GM12878 (cell line): ENCODE measurements at regions not wholly inside any gene's neighbourhood (a gene's known extent, or its start where the extent isn't known, plus 50 kb on each side); places are given as distances from the start of the nearest gene placed in this dataset.

Source experiments
- ATAC-seq: fragments of 200-7000 bp; cut with Tn5 transposase; 3 replicates; pipeline ENCODE4 v1.9.1; 2020; ENCODE audit warnings: mild to moderate bottlenecking, moderate library complexity
- BruUV-seq: library from RNA; stranded (reverse); fragments of 400-500 nt; replicated peaks from 2 replicates; lab custom pipeline; 2021; lab: Mats Ljungman, UMichigan
- CTCF ChIA-PET: fragments of 300-600 bp; sonication (Branson Sonifier 250); formaldehyde crosslinking; extraction: SDS; loops from one replicate; lab custom pipeline; 2021; ENCODE audit warnings: inconsistent platforms; lab: Yijun Ruan, JAX
- POLR2A ChIA-PET: fragments of 350-600 bp; formaldehyde crosslinking; extraction: SDS; loops from one replicate; lab custom pipeline; 2021; ENCODE audit warnings: inconsistent platforms; lab: Charles Lee
- RAD21 ChIA-PET: fragments of 300-600 bp; sonication (Branson Sonifier 250); formaldehyde crosslinking; loops from one replicate; lab custom pipeline; 2023; ENCODE audit warnings: antibody characterized with exemption; ENCODE audit not compliant: unreplicated experiment; lab: Charles Lee
- SMC1A ChIA-PET: fragments of 300-600 bp; sonication (Branson Sonifier 250); formaldehyde crosslinking; loops from one replicate; lab custom pipeline; 2023; ENCODE audit not compliant: unreplicated experiment, uncharacterized antibody; lab: Charles Lee
- DNase-seq: peaks from one replicate; pipeline ENCODE4 v3.0.0-alpha.2; 2011; ENCODE audit warnings: low read depth, low spot score
- FAIRE-seq: peaks from 3 replicates; lab custom pipeline; 2011; peaks lifted over from hg19 to GRCh38; lab: Jason Lieb, UNC
- H2AFZ ChIP-seq: 2 replicates; pipeline ENCODE4 v1.6.0; 2011; ENCODE audit warnings: low read depth, low read length, control low read depth; ENCODE audit not compliant: control insufficient read depth
- H3K27ac ChIP-seq: 2 replicates; pipeline ENCODE4 v1.5.1; 2011; ENCODE audit warnings: control low read depth; ENCODE audit not compliant: control insufficient read depth, insufficient read depth
- H3K27me3 ChIP-seq, 2 experiments: replicated peaks in 1 of 2; 2 replicates each; pipeline versions ENCODE4 v1.6.0 to v1.6.1; 2011; ENCODE audit warnings: low read length in 1 of 2; ENCODE audit not compliant: control insufficient read depth in 2 of 2, insufficient read depth in 2 of 2
- H3K36me3 ChIP-seq, 2 experiments: 2 replicates each; pipeline ENCODE4 v1.5.1; 2011; ENCODE audit warnings: low read length in 1 of 2; ENCODE audit not compliant: control insufficient read depth in 2 of 2, insufficient read depth in 2 of 2
- H3K4me1 ChIP-seq: 2 replicates; pipeline ENCODE4 v1.6.1; 2011; ENCODE audit warnings: mild to moderate bottlenecking, low read length, moderate library complexity, mixed read lengths; ENCODE audit not compliant: control insufficient read depth, insufficient read depth
- H3K4me2 ChIP-seq: 2 replicates; pipeline ENCODE4 v1.6.0; 2011; ENCODE audit warnings: control low read depth; ENCODE audit not compliant: control insufficient read depth, insufficient read depth
- H3K4me3 ChIP-seq: fragments of 200-600 bp; sonication (generic); 2 replicates; pipeline ENCODE4 v1.5.1; 2016
- H3K79me2 ChIP-seq: 2 replicates; pipeline ENCODE4 v1.6.0; 2011; ENCODE audit warnings: low read length; ENCODE audit not compliant: control insufficient read depth, insufficient read depth
- H3K9ac ChIP-seq: 2 replicates; pipeline ENCODE4 v1.8.0; 2011; ENCODE audit warnings: low read length, control low read depth, mixed read lengths; ENCODE audit not compliant: control insufficient read depth, insufficient read depth
- H3K9me3 ChIP-seq: replicated peaks from 3 replicates; pipeline ENCODE4 v1.5.1; 2011; ENCODE audit warnings: mild to moderate bottlenecking, low read length; ENCODE audit not compliant: control insufficient read depth, insufficient read depth
- H4K20me1 ChIP-seq: 2 replicates; pipeline ENCODE4 v1.6.0; 2011; ENCODE audit not compliant: control insufficient read depth, insufficient read depth
- CBFB ChIP-seq: IDR thresholded peaks from 2 replicates; pipeline ENCODE4 v1.6.1; 2016; ENCODE audit warnings: antibody characterized with exemption, low read depth
- KLF5 ChIP-seq: fragments of 450-650 bp; IDR thresholded peaks from 2 replicates; pipeline ENCODE4 v1.6.1; 2014; ENCODE audit warnings: mild to moderate bottlenecking; ENCODE audit not compliant: partially characterized antibody
- SMARCA5 ChIP-seq: fragments of 450-650 bp; IDR thresholded peaks from 2 replicates; pipeline ENCODE4 v1.6.1; 2017; ENCODE audit warnings: mild to moderate bottlenecking
- SP1 ChIP-seq: IDR thresholded peaks from one replicate; pipeline ENCODE4 v1.6.1; 2011; ENCODE audit warnings: low read depth, low read length
- SREBF1 ChIP-seq: IDR thresholded peaks from 2 replicates; pipeline ENCODE4 v1.6.1; 2012; ENCODE audit warnings: mild to moderate bottlenecking, low read length
- WGBS: methylation state at CpG from one replicate; pipeline ENCODE4 v1.1.6; 2016; ENCODE audit warnings: low lambda C conversion rate; ENCODE audit not compliant: insufficient replicate concordance, insufficient coverage; ENCODE audit errors: missing lambda C conversion rate; 5-methylcytosine and 5-hydroxymethylcytosine counted together
- in situ Hi-C: fragments of 300-500 bp; cut with MboI; formaldehyde crosslinking; loops from 9 replicates; pipeline ENCODE4 v1.14.3; 2018; ENCODE audit warnings: mixed read lengths
- intact Hi-C: fragments of 100-400 bp; cut with micrococcal nuclease; formaldehyde crosslinking; loops from one replicate; pipeline ENCODE4 v1.14.2; 2022; ENCODE audit not compliant: unreplicated experiment
- TF ChIP-seq, protein P1 (sequence below): IDR thresholded peaks from 2 replicates; pipeline ENCODE4 v1.6.1; 2011; ENCODE audit warnings: borderline replicate concordance, low read depth, mild to moderate bottlenecking, moderate library complexity, low read length; ENCODE audit not compliant: insufficient read depth, poor library complexity, severe bottlenecking
- TF ChIP-seq, protein P2 (sequence below): IDR thresholded peaks from 2 replicates; pipeline ENCODE4 v1.6.1; 2012; ENCODE audit warnings: improper control_type of control experiment, low read depth, low read length; ENCODE audit not compliant: insufficient replicate concordance

DNA sequence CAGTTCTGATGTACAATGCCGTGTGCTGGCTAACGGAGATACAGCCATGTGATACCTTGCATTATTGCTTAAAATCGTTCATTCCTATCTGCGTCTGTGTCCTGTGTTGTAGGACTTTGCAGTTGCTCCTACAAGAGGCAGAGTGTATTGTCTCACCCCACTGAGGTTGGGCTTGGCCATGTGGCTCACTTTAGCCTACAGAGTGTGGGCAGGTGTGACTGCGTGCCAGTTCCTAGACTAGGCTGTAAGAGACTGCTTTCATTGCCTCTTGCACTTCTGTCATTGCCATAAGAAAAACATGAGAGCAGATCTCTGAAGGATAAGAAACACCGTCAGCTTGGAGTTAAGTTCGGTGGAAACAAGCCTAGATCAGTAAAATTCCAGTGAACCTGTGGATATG lies 197.7 kb upstream of the CRY1 start:
- Histone ChIP-seq H2AFZ (no peak overlapping the region), H3K27me3 (no peaks in the 10 kb centered on the region; a peak in 1 of 4 replicates), H3K9ac (no peak overlapping the region), H3K36me3 (no peaks in the 10 kb centered on the region), H3K79me2 (no peaks in the 10 kb centered on the region), H3K27ac (no peak overlapping the region), H4K20me1 (no peaks in the 10 kb centered on the region), H3K4me2 (no peak overlapping the region), H3K4me1 (no peaks in the 10 kb centered on the region), H3K9me3 (no peaks in the 10 kb centered on the region), H3K4me3 (no peak overlapping the region)
- WGBS, result 38% methylated on average over 7 of the region's 7 CpGs
- no peak for TF ChIP-seq SP1
- no peak for TF ChIP-seq KLF5
- TF ChIP-seq, protein P1, sequence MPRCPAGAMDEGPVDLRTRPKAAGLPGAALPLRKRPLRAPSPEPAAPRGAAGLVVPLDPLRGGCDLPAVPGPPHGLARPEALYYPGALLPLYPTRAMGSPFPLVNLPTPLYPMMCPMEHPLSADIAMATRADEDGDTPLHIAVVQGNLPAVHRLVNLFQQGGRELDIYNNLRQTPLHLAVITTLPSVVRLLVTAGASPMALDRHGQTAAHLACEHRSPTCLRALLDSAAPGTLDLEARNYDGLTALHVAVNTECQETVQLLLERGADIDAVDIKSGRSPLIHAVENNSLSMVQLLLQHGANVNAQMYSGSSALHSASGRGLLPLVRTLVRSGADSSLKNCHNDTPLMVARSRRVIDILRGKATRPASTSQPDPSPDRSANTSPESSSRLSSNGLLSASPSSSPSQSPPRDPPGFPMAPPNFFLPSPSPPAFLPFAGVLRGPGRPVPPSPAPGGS, result no peak
- no peak for TF ChIP-seq CBFB
- TF ChIP-seq, protein P2, sequence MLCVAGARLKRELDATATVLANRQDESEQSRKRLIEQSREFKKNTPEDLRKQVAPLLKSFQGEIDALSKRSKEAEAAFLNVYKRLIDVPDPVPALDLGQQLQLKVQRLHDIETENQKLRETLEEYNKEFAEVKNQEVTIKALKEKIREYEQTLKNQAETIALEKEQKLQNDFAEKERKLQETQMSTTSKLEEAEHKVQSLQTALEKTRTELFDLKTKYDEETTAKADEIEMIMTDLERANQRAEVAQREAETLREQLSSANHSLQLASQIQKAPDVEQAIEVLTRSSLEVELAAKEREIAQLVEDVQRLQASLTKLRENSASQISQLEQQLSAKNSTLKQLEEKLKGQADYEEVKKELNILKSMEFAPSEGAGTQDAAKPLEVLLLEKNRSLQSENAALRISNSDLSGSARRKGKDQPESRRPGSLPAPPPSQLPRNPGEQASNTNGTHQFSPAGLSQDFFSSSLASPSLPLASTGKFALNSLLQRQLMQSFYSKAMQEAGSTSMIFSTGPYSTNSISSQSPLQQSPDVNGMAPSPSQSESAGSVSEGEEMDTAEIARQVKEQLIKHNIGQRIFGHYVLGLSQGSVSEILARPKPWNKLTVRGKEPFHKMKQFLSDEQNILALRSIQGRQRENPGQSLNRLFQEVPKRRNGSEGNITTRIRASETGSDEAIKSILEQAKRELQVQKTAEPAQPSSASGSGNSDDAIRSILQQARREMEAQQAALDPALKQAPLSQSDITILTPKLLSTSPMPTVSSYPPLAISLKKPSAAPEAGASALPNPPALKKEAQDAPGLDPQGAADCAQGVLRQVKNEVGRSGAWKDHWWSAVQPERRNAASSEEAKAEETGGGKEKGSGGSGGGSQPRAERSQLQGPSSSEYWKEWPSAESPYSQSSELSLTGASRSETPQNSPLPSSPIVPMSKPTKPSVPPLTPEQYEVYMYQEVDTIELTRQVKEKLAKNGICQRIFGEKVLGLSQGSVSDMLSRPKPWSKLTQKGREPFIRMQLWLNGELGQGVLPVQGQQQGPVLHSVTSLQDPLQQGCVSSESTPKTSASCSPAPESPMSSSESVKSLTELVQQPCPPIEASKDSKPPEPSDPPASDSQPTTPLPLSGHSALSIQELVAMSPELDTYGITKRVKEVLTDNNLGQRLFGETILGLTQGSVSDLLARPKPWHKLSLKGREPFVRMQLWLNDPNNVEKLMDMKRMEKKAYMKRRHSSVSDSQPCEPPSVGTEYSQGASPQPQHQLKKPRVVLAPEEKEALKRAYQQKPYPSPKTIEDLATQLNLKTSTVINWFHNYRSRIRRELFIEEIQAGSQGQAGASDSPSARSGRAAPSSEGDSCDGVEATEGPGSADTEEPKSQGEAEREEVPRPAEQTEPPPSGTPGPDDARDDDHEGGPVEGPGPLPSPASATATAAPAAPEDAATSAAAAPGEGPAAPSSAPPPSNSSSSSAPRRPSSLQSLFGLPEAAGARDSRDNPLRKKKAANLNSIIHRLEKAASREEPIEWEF, result no peak
- no peak for TF ChIP-seq SREBF1
- TF ChIP-seq SMARCA5, result no peak
- FAIRE-seq (no peak), DNase-seq (no peak), ATAC-seq (no peak)
- in situ Hi-C loops, result no loop called here
- ChIA-PET RAD21 (no interaction called here), SMC1A (no interaction called here), CTCF (interaction anchor here (0.7 kb wide), 1 partner anchor 13 kb away, joined by 3 read pairs; no protein-coding TSS in a partner anchor), POLR2A (no interaction called here)
- no TSS peak for BruUV-seq
- intact Hi-C loops, result no loop called here
